ENCODE measurements at regions not wholly inside any gene's neighbourhood (a gene's known extent, or its start where the extent isn't known, plus 50 kb on each side); places are given as distances from the start of the nearest gene placed in this dataset.

DNA sequence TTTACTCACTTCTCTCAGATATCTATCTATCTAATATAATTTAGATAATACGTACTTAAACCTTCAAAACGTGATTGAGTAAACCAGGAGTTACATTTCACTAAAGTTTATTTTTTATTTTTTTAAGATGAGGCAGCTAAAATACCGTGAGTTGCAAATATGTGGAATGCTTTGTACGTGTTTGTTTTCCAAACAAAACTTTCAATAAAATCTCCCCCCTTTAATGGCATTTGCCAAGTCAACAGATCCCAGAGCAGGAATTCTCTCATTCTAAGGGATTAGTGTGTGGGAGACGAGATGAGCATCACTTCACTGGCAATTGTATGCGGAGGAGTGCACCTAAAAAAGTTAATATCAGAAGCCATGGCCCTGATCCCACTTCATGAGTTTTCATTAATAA lies 53.7 kb upstream of the MAGI2 start:
- FAIRE-seq, result no peak

DNA sequence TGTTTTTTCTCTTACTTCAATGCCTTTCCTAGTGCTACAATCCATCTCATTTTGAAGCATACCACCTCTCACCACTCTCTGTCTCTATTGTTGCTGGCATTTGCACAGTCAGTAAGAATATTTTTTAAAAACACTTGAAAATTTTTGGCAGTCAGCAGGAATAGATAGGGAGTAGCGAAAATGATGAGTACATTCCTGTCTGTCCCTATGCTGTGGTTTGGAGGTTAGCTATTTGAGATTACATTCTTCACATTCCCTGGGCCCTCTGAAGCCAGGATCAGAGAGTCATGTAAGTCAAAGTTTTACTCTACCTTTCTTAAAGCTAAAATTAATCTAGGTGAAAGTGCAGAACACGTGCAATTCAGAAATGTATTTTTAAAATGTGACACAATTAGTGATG lies 53.0 kb upstream of the MAGI2 start:
- DNase-seq (ENCODE audit: insufficient read length) (no peak), FAIRE-seq (no peak)
- TF ChIP-seq TAF1 (IDR thresholded peaks at IDR 0.05; ENCODE audit: borderline replicate concordance, low read depth, low read length) (no peak), POLR2A (IDR thresholded peaks at IDR 0.05; ENCODE audit: low read depth, low read length) (no peak), POLR2AphosphoS5 (IDR thresholded peaks at IDR 0.05; ENCODE audit: low read depth, low read length) (no peak)

More for the DNA sequence above, 53.7 kb upstream of the MAGI2 start:
- DNase-seq (ENCODE audit: insufficient read length), result no peak
- TF ChIP-seq POLR2A (IDR thresholded peaks at IDR 0.05; ENCODE audit: low read depth, low read length) (no peak), TAF1 (IDR thresholded peaks at IDR 0.05; ENCODE audit: borderline replicate concordance, low read depth, low read length) (no peak), POLR2AphosphoS5 (IDR thresholded peaks at IDR 0.05; ENCODE audit: low read depth, low read length) (no peak)

DNA sequence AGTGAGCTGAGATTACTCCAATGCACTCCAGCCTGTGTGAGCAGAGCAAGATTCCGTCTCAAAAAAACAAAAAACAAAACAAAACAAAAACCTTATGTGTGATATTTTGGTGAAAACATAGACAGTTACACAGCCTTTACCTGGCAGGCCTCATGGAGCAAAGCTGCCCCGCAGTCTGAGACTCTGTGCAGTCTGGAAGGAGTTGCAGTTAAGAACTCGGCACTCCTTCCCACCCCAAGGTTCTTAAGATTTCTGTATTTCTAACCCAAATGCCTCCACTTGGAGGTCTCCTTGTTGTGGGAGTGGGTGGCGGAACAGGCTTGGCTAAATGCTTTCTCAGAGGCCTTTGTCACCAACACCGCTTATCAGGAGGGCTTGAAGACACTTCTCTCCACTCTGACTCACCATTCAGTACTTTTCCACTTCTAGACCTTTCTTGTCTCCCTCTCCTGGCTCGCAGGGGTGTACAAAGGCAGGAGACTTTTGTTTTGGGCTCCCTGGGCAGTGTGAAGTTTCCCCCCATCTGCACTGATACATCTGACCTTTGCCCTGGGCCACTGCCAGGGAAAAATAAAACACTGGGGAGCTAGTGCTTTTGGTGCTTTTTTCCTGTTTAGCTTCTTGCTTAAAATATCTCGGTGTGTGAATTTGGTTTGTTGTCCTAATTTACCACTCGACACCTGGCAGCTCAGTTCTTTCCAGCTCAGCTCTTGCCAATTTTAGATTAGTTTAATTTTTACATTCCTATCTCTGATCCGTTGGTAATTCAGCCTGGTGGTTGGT lies 51.3 kb upstream of the MAGI2 start:
- DNase-seq (ENCODE audit: insufficient read length) (no peak), FAIRE-seq (no peak)
- TF ChIP-seq TAF1 (IDR thresholded peaks at IDR 0.05; ENCODE audit: borderline replicate concordance, low read depth, low read length), result no peak
- TF ChIP-seq POLR2A (IDR thresholded peaks at IDR 0.05; ENCODE audit: low read depth, low read length), result no peak
- TF ChIP-seq POLR2AphosphoS5 (IDR thresholded peaks at IDR 0.05; ENCODE audit: low read depth, low read length), result no peak

Data from GM12892 (cell line).